DMS53 treated with DMSO at 0.1 percent for 48 hours (cell line): ENCODE measurements at regions not wholly inside any gene's neighbourhood (a gene's known extent, or its start where the extent isn't known, plus 50 kb on each side); places are given as distances from the start of the nearest gene placed in this dataset.
A peak's percentile ranks its signal among the peaks of the same experiment; 100 is the strongest.
"Not testable (repeated sequence)": the region's sequence is repeated elsewhere in the genome, so short reads cannot be mapped to it uniquely, and the experiment has no call there.

Experiments
- DNase-seq: peaks from one replicate; lab custom pipeline; 2025; ENCODE audit not compliant: unreplicated experiment; lab: John Stamatoyannopoulos, UW

DNA sequence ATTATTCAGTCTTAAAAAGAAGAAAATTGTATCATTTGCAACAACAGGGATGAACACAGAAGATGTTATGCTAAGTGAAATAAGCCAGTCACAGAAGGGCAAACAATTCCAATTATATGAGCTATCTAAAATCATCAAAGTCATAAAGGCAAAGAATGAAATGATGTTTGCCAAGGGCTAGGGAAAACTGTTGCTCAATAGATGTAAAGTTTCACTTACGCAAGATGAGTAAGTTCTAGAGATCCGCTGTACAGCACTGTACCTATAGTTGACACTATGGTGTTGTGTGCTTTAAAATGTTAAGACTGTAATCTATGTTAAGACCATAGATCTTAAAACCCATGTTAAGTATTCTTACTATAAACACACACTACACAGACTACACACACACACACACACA lies 904.6 kb upstream of the LRRN3 start:
- no peak for DNase-seq

DNA sequence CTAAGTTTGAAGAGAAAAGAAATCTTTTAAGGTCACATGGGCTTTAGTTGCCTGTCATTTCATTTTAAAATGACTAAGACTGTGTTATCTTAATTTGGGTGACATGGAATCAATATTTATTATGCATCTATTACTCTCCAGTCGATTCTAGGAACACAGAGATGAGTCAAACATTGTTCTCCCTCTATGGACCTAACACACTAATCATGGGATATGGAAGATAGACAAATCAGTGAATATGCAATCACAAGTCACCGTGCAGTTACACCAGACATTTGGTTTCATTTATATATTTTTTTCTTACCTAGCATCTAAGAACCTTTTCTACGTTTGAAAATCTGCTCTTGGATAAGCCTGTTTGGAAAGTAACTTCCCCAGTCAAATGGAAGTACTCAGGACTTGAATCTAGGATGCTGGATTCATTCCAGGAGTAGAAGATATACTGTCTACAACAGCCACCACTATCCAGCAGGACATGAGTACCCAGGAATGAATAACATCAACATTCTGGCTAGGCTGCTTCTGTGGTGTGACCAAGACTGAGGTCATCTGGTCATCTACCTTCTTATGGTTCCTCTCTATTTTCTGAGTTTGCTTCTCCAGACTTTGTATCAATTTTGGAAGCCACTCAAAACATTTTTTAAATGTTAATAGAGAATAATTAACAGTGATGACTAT lies 902.9 kb upstream of the LRRN3 start:
- DNase-seq, result no peak

DNA sequence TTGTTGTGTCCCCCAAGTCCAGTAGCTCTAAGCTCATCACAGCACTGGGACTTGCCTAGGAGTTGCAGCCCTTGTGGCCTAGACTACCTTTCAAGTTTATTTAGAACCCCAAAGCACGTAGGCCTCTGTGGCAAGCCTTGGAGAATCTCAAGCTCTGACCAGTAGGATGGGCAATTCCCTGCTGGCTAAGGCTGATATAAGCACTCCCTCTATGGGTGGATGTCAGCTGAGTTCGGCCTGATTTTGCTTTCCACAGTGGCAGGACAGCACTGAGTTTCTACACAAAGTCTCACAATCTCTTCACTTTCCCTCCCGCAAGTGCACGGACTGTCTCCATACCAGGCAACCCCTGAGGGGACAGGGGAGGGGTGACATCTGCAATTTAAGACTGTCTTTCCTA lies 886.4 kb upstream of the LRRN3 start:
- DNase-seq, result no peak

DNA sequence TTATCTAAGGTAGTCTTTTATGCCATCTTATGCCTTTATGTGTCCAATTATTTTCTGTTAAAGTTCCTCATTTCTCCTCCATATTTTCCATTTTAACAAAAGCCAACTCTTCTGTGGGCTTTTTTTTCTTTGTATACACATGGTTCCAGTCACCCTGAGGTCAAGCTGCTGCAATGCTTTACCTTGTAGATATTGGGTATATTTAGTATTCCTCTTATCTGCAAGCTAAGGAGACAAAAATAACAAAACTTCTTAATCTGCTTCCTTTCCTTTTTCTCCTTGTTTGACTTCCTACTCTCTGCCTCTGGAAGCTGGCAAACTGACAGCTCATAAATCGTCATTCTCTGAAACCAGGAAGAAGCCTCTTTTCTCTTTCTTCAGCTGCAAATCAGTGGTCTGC lies 885.0 kb upstream of the LRRN3 start:
- DNase-seq, result peak; percentile 4

DNA sequence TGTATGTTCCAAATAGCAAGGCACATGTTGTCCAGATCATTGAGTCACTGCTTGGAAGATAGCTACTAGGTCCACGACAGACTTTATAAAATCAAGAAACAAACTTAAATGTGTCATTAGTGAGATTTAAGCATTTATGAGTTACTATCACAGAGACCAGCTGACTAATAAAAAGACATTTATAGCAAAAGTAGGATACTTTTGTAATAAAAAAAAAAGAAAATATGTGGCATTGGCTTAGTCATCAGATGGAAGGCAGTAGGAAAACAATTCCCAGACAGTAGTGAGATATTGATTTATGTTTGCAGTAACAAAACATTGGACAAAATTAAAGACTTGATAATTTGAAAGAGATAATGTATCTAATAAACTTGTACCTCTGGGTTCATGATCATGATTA lies 881.0 kb upstream of the LRRN3 start:
- no peak for DNase-seq

DNA sequence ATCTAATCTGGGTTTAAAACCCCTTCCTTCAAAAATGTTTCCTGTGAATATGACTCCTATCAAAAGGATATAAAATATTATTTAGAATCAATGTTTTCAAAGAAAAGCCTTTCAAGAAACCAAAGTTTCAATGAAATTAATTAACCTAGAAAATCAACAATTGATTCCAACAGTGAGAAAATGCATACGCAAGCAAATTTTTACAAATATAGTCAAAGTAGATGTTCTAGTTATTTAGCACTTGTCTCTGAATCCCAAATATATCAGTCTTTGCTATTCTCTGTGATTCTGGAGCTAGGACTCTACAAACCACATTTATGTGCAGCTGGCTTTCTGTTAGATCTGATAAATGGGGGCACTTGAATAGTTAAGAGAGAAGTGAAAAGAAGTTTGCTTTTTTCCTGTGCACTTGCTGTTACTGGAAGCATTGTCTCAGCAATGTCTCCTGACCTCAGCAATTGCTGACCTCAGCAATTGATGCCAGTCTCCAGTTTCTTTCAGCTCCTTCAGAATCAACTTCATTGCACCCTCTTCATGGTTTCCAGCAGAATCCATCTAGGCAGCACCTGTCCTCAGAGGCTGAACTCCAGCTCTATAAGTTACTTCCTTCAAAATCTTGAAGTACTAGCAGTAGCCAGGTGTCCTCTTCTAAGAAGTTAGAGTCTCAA lies 879.9 kb upstream of the LRRN3 start:
- DNase-seq, result no peak

DNA sequence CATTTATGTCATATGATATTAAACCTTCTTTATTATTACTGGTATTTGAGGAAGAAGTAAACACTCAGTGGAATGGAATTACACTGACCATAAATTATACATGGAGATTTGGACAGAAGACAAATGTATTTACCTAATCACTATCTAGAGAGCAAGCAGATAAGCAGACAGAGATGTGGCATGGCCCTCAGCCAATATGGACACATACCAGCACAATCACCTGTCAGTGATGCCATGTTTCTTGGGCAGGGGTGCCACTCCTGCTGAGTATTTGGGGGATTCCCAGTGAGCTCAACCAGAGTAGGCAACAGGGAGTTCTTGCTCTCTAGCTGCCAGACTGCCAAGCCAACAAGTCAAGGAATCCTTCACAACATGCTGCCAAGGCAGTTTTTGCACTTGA lies 866.3 kb upstream of the LRRN3 start:
- DNase-seq, result no peak

DNA sequence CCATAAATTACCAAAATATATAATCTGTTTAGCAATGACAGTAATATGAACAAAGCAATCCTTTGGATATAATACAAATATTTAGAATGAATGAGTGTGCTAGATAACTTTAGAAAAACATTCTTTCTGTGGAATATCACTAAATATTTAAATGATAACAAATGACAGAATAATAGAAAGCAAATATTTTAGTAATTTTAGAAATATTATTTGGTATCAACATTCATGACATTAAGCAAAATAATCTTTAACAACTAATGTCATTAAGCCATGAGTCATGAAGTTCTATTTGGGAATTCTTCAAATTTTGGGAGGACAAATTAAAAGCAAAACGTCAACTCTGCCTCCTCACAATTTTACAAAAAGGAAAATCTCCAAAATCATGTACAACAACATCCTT lies 844.8 kb upstream of the LRRN3 start:
- DNase-seq, result no peak

DNA sequence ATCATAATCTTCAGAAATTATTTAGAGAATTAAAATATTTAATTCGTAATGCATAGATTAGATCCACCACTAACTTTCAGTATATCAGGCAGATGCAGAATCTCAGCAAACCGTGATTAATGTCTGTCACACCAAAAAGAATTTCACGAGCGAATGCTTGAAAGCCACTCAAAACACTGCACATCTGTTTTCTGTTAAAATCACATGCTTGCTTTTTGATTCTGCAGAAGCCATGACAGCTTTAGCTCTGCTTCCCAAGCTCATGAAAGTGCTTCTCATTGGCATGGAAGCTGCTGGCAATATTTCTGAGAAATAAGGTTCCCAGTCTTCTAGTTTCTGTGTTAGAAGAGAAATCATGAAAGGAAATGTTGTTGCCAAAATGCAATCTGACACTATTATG lies 837.8 kb upstream of the LRRN3 start:
- no peak for DNase-seq

DNA sequence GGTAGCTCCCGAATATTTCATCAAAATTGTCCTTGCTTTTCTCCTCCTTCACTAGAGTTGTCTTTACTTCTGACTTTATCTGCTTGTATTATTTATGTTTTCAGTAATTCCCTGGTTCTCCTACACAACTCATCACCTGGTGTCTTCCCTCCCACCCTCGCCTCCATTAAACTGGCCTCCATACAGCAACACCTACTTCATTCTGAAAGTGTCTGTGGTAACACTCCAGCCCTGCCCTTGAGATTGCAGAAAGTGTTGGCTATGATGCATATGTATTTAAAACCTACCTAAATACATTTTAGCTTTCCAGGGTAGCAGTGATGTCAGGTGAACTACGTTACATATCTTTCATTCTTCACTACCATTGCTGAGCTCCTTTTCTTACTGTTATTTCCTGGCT lies 833.3 kb upstream of the LRRN3 start:
- no peak for DNase-seq

DNA sequence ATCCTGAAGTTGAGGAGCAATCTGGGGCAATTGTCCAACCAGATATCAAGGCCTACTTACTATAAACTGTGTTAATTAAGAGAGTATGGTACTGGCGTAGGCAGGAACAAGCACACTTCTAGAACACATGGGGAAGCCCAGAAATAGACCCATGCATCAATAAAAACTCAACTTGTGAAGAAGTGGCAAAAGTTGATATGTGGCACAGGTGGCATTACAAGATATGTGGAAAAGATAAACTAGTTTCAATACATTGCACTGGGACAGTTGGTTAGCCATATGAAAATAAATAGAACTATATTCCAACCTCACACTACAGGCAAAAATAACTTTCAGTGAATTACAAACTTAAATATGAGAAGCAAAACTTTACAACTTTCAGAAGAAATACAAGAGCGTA lies 828.7 kb upstream of the LRRN3 start:
- no peak for DNase-seq

DNA sequence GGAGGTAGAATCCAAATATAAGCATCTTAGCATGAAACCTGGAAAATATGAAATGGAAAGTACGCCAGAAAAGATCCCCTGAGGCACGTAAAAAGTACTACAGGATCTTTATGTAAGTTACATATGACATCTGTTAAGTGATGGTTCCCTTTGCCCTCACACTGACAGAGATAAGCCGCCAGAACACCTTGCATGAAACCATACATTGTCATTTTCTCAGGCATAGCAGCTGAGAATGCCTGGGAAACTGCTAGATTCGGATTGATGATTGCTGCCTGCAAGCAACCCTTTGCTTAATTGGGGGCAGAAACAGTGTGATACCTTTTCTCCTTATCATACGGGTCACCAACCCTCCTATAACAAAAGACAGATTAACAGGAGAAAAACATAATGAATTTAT lies 826.6 kb upstream of the LRRN3 start:
- no peak for DNase-seq

DNA sequence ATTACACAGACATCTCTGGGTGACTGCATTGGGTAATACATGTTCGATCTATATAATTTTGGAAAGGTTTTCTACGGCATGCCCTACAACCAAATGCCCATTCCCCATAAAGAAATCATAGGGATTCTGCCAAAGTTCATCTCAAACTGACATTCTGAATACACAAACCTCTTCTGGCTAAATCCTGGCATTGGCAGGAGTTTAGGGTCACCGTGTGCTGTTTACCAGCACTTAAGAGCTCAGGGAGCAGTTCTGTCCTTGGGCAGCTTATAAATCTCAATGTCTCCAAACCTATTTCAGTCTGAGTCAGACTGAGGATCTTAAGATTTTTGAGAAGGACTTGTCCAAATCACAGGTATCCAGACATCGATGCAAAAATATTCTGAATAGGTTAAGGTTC lies 809.6 kb upstream of the LRRN3 start:
- no peak for DNase-seq

DNA sequence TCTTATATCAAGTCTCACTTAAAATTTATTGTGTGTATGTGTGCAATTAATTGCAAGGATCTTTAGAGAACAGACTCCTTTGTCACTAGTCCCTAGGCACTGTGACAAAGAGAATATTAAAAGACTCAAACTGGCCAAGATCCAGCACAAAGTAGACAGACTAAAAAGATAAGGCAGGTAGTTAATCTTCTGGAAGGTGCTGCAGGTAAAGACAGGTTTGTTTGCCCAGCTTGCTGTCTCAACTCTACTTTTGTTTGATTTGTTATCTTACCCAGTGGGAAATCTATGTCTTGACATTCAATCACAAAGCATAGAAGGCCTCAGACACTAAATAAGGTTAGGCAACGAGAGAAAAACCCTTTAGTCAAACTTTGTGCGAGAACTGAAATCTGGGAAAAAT lies 807.9 kb upstream of the LRRN3 start:
- no peak for DNase-seq

DNA sequence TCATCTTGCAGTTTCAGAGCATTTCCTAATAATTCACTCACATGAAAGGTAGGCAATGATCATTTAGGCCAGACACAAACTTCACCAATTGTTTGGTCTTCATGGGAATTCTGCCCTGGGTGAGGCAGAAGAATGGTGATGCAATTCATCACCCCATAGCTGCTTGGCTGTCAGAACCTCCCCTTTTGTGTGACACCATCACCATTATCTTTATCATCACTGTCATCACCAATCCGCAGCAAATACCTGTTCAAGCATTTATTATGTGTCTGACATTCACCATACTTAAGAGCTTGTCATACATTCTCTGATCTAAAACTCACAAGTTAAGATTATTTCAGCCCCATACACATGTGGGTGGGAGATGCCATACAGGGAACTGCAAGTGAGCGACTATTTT lies 799.5 kb upstream of the LRRN3 start:
- DNase-seq, result no peak

DNA sequence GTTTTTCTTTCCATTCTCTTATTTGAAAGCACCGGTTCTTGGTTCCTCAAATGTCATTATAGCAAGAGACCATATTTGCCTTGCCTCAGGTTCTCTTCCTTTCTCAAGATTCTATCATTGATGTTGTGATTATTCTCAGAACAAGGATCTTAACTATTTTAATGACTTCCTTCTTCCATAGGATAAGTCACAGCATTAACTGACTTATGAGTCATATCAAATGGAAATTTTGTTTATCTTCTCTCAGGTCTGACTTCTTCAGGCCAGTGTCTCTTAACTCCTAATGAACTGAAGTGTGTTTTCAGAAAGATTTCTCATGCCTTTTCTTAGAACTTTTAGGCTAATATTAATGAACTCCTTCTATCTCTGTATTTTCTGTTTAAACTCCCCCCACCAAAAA lies 794.6 kb upstream of the LRRN3 start:
- no peak for DNase-seq

DNA sequence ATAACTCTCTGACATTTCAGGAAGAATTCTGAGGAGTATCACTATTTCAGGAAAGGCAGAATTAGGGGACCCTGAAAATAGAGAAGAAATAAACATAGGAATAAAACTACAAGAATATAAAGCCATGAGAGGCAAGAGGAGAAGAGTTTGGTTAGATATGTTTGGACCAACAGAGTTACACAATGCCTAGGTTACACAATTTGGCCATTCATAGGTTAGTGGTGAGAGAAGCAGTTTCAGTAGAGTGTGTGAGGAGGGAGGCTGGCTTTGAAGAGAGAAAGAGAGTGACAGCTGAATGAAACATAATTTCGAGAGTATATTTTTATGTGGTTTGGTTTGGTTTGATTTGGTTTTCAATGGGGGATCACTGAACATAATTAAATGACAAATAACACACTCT lies 783.2 kb upstream of the LRRN3 start:
- DNase-seq, result no peak

DNA sequence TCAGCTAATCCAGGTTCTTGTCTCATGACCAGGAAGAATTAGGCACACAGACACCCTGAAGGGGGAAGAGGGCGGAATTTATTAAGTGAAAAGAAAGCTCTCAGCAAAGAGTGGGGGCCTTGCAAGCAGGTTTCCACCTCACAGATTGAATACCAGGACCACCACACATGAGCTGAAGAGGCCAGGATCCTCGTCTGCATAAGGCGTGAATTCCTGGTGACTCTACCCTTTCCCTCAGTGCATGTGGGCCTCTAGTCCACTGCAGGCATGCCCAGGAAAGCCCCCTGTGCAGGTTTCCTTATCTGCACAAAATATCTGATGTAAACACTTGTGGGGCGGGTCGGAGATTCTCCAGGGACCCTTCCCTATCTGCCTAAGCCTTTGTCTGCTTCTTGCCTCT lies 782.1 kb upstream of the LRRN3 start:
- DNase-seq, result no peak

DNA sequence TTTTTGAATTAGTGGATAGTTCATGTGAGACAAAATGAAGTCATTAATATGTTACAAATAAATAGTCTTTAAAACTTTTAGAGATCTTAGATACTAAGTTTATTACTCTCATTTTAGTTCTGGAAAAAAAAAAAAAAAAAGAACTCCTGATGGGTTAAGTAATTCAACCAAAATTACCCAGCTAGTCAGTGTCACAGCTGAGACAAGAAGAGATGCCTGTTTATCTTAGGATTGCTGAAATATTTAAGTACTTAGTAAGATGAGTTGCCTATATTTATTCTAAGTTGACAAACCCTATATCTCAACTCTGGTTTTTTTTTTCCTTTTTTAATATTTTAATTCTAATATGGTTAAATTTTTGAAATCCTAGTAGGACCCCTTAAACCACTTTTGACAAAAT lies 781.0 kb upstream of the LRRN3 start:
- DNase-seq, result no peak

DNA sequence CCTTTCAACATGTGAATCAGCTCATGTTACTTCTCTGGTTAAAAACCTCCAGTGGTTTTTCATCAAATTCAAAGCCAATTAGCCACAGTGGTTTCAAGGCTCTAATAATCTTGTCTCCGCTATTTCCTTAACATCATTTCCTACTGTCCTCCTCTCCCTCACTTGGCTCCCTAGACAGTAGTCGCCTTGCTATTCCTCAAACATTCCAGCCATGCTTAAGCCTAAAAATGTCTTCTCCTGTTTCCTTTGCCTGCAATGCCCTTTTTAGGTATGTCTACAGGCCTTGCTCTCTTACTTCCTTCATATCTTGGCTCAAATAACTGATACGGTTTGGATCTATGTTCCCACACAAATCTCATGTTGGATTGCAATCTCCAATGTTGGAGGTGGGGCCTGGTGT lies 779.4 kb upstream of the LRRN3 start:
- no peak for DNase-seq

DNA sequence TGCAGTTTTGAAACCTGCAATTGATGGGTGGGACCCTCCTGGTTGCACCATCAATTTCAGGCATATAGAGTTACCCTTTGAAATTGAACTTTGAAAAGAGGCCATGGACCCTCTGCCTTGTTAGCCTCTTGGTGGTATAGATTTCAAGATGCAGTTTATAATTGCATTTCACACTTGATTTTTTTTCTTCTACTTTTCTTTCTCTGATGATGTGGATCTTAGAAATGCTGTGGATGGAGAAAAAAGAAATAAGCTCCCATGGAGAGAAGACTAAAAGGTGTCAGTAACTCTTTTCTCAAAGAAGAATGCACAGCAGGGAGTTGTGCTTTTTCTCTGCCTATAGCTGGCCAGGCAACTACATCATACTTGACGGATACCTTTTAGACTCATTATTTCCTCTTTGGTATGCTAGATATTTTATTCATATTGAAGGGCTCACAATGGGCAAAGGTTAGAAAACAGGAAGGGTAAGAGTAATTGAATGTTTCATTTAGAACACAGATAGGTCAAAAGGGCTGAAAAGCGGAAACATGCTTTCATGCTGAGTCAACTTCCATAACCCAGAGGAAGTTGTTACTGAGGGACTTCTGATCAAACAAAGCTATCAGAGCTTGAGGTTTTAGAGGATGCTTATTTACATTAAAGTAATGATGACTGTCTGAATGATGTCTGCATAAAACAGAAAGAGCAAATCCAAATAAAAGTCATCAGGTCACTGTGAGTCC lies 773.2 kb upstream of the LRRN3 start:
- DNase-seq, result peak; percentile 19

DNA sequence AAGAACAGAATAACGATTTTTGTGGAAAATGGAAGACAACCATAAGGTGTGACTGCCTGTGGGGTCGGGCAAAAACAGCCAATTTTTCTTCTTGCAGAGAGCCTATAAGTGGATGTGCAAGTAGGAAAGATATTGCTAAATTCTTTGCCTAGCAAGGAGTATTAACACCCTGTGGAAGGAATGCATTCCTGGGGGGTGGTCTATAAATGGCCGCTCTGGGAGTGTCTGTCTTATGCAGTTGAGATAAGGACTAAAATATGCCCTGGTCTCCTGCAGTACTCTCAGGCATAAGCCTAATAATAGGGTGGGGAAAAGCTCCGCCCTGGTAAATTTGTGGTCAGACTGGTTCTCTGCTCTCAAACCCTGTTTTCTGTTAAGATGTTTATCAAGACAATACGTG lies 770.6 kb upstream of the LRRN3 start:
- DNase-seq, result not testable (repeated sequence)

DNA sequence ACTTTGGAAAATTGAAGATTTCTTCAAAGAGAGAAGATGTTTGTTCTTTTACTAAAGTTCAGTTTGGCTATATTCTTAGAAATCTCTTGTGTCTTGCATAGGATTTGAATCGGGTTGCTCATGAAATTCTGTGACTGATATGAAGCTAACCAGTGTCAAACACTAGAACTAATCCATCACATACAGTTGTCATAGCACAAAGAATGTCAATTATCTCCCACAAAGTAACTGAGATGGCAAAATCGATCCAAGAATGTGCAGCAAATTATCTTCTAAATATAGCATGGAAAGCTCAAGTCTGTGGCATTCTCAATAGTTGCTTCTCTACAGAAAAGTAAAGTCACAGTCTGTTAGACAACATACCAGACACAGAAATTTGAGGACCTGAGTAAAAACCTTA lies 768.1 kb upstream of the LRRN3 start:
- no peak for DNase-seq
